ENCODE measurements at regions not wholly inside any gene's neighbourhood (a gene's known extent, or its start where the extent isn't known, plus 50 kb on each side); places are given as distances from the start of the nearest gene placed in this dataset.
"Not testable (repeated sequence)": the region's sequence is repeated elsewhere in the genome, so short reads cannot be mapped to it uniquely, and the experiment has no call there.

GRCh38 chr20:22521940-22522339, 62.4 kb downstream of the FOXA2 start:
- not testable (repeated sequence) for TF ChIP-seq CTCF (IDR thresholded peaks at IDR 0.05; ENCODE audit: insufficient read depth, low read length, poor library complexity, severe bottlenecking); EZH2phosphoT487 (conservative IDR thresholded peaks at IDR 0.05; ENCODE audit: low read length)
